GM10266 (cell line): ENCODE measurements at regions not wholly inside any gene's neighbourhood (a gene's known extent, or its start where the extent isn't known, plus 50 kb on each side); places are given as distances from the start of the nearest gene placed in this dataset.

Source experiments
- DNase-seq: peaks from one replicate; pipeline ENCODE4 v3.0.0; 2012; ENCODE audit errors: extremely low spot score
- TF ChIP-seq, protein P1 (sequence below): IDR thresholded peaks from 2 replicates; pipeline ENCODE4 v1.5.1; 2012; ENCODE audit warnings: mild to moderate bottlenecking, low read depth; ENCODE audit not compliant: control insufficient read depth, insufficient read depth; ENCODE audit errors: missing control alignments

DNA sequence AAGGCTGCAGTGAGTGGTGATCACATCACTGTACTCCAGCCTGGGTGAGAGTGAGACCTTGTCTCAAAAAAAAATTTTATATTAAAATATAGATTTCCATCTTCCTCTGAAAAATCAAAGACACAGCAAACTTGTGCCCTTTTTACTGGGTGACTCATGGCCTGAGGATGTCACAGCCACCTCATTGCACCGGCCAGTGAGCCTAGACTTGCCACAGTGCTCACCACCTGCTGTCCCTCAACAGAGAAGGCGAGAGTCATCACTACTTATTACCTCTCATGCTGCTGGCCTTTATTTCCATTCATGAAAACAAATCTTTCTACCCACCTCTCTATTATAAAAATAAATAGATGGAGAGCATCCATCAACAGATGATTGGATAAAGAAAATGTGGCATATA lies 295.8 kb downstream of the PREX1 start:
- DNase-seq, result no peak
- TF ChIP-seq, protein P1, sequence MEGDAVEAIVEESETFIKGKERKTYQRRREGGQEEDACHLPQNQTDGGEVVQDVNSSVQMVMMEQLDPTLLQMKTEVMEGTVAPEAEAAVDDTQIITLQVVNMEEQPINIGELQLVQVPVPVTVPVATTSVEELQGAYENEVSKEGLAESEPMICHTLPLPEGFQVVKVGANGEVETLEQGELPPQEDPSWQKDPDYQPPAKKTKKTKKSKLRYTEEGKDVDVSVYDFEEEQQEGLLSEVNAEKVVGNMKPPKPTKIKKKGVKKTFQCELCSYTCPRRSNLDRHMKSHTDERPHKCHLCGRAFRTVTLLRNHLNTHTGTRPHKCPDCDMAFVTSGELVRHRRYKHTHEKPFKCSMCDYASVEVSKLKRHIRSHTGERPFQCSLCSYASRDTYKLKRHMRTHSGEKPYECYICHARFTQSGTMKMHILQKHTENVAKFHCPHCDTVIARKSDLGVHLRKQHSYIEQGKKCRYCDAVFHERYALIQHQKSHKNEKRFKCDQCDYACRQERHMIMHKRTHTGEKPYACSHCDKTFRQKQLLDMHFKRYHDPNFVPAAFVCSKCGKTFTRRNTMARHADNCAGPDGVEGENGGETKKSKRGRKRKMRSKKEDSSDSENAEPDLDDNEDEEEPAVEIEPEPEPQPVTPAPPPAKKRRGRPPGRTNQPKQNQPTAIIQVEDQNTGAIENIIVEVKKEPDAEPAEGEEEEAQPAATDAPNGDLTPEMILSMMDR, result no peak

DNA sequence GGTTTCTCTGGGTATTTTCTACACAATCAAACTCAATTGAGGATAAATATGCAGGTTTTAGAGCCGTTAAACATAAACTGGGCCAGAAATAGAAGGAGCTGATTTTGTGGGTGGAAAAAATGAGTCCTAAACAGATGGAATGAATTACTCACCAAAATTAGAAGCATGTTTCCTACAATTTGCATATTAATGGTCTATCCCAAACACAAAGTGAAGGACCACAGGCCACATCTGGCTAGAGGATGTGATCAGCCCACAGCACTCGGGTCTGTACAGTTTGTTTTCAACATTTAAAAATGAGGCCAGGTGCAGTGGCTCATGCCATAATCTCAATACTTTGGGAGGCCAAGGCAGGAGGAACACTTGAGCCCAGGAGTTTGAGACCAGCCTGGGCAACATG lies 296.3 kb downstream of the PREX1 start:
- DNase-seq, result no peak
- TF ChIP-seq, protein P1, result no peak

- TF ChIP-seq, protein P1, result no peak
- DNase-seq, result no peak
Measured at GRCh38 chr20:48530957-48531356, 296.8 kb downstream of the PREX1 start.

- TF ChIP-seq, protein P1, result no peak
- DNase-seq, result no peak
Measured at GRCh38 chr20:48528346-48528745, 299.5 kb downstream of the PREX1 start.

DNA sequence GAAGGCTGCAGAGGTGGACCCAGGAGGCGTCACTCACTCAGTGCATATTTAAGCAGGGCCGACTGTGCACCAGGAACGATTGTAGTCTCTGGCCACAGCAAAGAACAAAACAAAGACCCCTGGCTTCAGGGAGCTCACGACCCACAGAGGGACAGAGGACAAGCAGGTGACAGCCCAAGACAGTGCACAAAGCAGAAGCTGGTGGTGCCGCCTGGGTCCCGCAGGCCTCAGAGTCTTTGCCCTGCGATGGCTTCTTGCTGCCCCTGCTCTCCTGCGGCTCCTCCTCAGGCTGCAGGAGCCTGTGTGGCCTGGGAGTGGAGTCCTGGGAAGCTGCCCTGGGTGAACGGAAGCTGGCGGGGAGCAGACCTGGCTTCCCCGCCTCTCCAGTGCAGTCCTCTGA lies 300.0 kb downstream of the PREX1 start:
- no peak for DNase-seq
- TF ChIP-seq, protein P1, result no peak

GRCh38 chr20:48526936-48527335 lies 300.9 kb downstream of the PREX1 start:
- DNase-seq, result no peak
- TF ChIP-seq, protein P1, result no peak

- TF ChIP-seq, protein P1, result no peak
- DNase-seq, result no peak
Measured at GRCh38 chr20:48525400-48525799, 302.4 kb downstream of the PREX1 start.

DNA sequence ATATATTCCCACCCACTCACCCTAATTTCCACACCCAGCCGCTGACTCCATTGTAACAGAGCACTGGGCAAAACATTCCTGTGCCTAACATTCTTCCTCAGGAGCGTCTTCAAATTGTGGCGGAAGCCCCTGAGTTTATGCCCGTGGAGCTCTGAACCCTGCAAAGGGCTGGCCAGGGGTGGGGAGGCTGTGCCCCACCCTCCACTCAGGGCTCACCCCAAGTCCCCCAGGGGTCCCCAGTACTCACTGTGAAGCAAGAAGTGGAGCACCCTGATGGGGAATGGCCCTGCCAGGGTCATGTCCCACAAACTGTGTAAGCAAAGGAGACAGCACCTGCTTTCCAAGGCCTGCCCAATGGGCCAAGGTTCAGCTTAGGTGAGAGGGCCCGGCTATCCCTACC lies 303.2 kb downstream of the PREX1 start:
- no peak for DNase-seq
- TF ChIP-seq, protein P1, result no peak
